H9 (cell line): ENCODE measurements at regions not wholly inside any gene's neighbourhood (a gene's known extent, or its start where the extent isn't known, plus 50 kb on each side); places are given as distances from the start of the nearest gene placed in this dataset.

Experiments used
- DNase-seq: peaks from one replicate; pipeline ENCODE4 v3.0.0-alpha.2; 2017
- H2AFZ ChIP-seq: one replicate; pipeline ENCODE4 v1.6.1; 2013; ENCODE audit warnings: mild to moderate bottlenecking, low read length, control low read depth, moderate library complexity
- H2AK5ac ChIP-seq: 2 replicates; pipeline ENCODE4 v1.6.1; 2013; ENCODE audit warnings: low read length, control low read depth, mixed read lengths; ENCODE audit not compliant: insufficient read length
- H2BK120ac ChIP-seq: one replicate; pipeline ENCODE4 v1.6.1; 2013; ENCODE audit warnings: low read depth, mild to moderate bottlenecking, low read length, control low read depth, inconsistent platforms; ENCODE audit not compliant: poor library complexity, severe bottlenecking
- H2BK12ac ChIP-seq: 2 replicates; pipeline ENCODE4 v1.6.1; 2013; ENCODE audit warnings: low read length, control low read depth, mixed read lengths, low read depth; ENCODE audit not compliant: insufficient read length
- H2BK15ac ChIP-seq: 2 replicates; pipeline ENCODE4 v1.6.1; 2013; ENCODE audit warnings: low read depth, low read length, control low read depth
- H2BK20ac ChIP-seq: one replicate; pipeline ENCODE4 v1.6.1; 2013; ENCODE audit warnings: low read depth, mild to moderate bottlenecking, low read length, control low read depth, inconsistent platforms; ENCODE audit not compliant: poor library complexity, severe bottlenecking
- H2BK5ac ChIP-seq: 2 replicates; pipeline ENCODE4 v1.6.1; 2013; ENCODE audit warnings: low read length, control low read depth, mixed read lengths; ENCODE audit not compliant: insufficient read length
- H3K14ac ChIP-seq: 2 replicates; pipeline ENCODE4 v1.6.1; 2013; ENCODE audit warnings: low read length, control low read depth; ENCODE audit not compliant: insufficient read depth
- H3K18ac ChIP-seq: 2 replicates; pipeline ENCODE4 v1.6.1; 2013; ENCODE audit warnings: low read depth, mild to moderate bottlenecking, mixed read lengths, low read length, control low read depth; ENCODE audit not compliant: insufficient read length
- H3K23ac ChIP-seq: 2 replicates; pipeline ENCODE4 v1.6.1; 2013; ENCODE audit warnings: low read length, control low read depth, mixed read lengths, low read depth; ENCODE audit not compliant: insufficient read length
- H3K23me2 ChIP-seq: 2 replicates; pipeline ENCODE4 v1.6.1; 2013; ENCODE audit warnings: low read depth, mild to moderate bottlenecking, mixed read lengths, low read length, control low read depth; ENCODE audit not compliant: insufficient read length, poor library complexity, severe bottlenecking
- H3K27ac ChIP-seq: 2 replicates; pipeline ENCODE4 v1.5.1; 2013; ENCODE audit warnings: low read length, control low read depth, mixed read lengths, low read depth; ENCODE audit not compliant: insufficient read length
- H3K27me3 ChIP-seq: 2 replicates; pipeline ENCODE4 v1.6.1; 2013; ENCODE audit warnings: low read length, control low read depth, inconsistent platforms; ENCODE audit not compliant: insufficient read depth
- H3K4ac ChIP-seq: 2 replicates; pipeline ENCODE4 v1.6.1; 2013; ENCODE audit warnings: low read depth, mild to moderate bottlenecking, control low read depth, inconsistent platforms, low read length, moderate library complexity
- H3K4me1 ChIP-seq: 2 replicates; pipeline ENCODE4 v1.6.1; 2013; ENCODE audit warnings: low read length, control low read depth, inconsistent platforms; ENCODE audit not compliant: insufficient read depth
- H3K4me2 ChIP-seq: 2 replicates; pipeline ENCODE4 v1.6.1; 2013; ENCODE audit warnings: low read length, control low read depth, mixed read lengths; ENCODE audit not compliant: insufficient read length, insufficient read depth
- H3K56ac ChIP-seq: 2 replicates; pipeline ENCODE4 v1.6.1; 2013; ENCODE audit warnings: low read depth, mild to moderate bottlenecking, mixed read lengths, low read length, control low read depth; ENCODE audit not compliant: insufficient read length
- H3K79me1 ChIP-seq: 2 replicates; pipeline ENCODE4 v1.6.1; 2013; ENCODE audit warnings: low read depth, mild to moderate bottlenecking, moderate library complexity, low read length, control low read depth, inconsistent platforms; ENCODE audit not compliant: insufficient read depth, poor library complexity, severe bottlenecking
- H3K79me2 ChIP-seq: 2 replicates; pipeline ENCODE4 v1.6.1; 2013; ENCODE audit warnings: low read length, control low read depth, inconsistent platforms; ENCODE audit not compliant: insufficient read depth
- H3K9ac ChIP-seq: 2 replicates; pipeline ENCODE4 v1.6.1; 2013; ENCODE audit warnings: low read length, control low read depth, mixed read lengths; ENCODE audit not compliant: insufficient read length; ENCODE audit errors: extremely low read depth
- H3K9me3 ChIP-seq: one replicate; pipeline ENCODE4 v1.6.1; 2013; ENCODE audit warnings: low read depth, low read length, inconsistent platforms; ENCODE audit not compliant: control insufficient read depth
- H3T11ph ChIP-seq: one replicate; pipeline ENCODE4 v1.6.1; 2013; ENCODE audit warnings: mild to moderate bottlenecking, low read length, control low read depth, inconsistent platforms
- H4K20me1 ChIP-seq: one replicate; pipeline ENCODE4 v1.6.1; 2013; ENCODE audit not compliant: control insufficient read depth, insufficient read length, insufficient read depth
- H4K5ac ChIP-seq: 2 replicates; pipeline ENCODE4 v1.6.1; 2013; ENCODE audit warnings: low read depth, mild to moderate bottlenecking, mixed read lengths, low read length, control low read depth; ENCODE audit not compliant: insufficient read length
- H4K8ac ChIP-seq: replicated peaks from 2 replicates; pipeline ENCODE4 v1.6.1; 2013; ENCODE audit warnings: low read length, control low read depth, mixed read lengths, low read depth; ENCODE audit not compliant: insufficient read length
- H4K91ac ChIP-seq: 2 replicates; pipeline ENCODE4 v1.6.1; 2013; ENCODE audit warnings: low read depth, mild to moderate bottlenecking, moderate library complexity, mixed read lengths, low read length, control low read depth; ENCODE audit not compliant: insufficient read length
- H3K27ac Mint-ChIP-seq, 3 experiments: 2 replicates in 2 of 3; 3 replicates in 1 of 3; pipeline ENCODE4 v1.8.0; 2020 to 2021; ENCODE audit warnings: mixed read lengths in 3 of 3, mild to moderate bottlenecking in 1 of 3, moderate library complexity in 1 of 3
- H3K27me3 Mint-ChIP-seq: 2 replicates; pipeline ENCODE4 v1.8.0; 2021; ENCODE audit warnings: low read depth, mild to moderate bottlenecking, moderate library complexity, mixed read lengths
- H3K36me3 Mint-ChIP-seq, 3 experiments: 2 replicates in 2 of 3; 3 replicates in 1 of 3; pipeline ENCODE4 v1.8.0; 2020 to 2021; ENCODE audit warnings: low read depth in 3 of 3, mixed read lengths in 3 of 3; ENCODE audit not compliant: insufficient read depth in 1 of 3
- H3K4me1 Mint-ChIP-seq, 2 experiments: 2 replicates each; pipeline ENCODE4 v1.8.0; 2020; ENCODE audit warnings: mixed read lengths in 2 of 2
- H3K4me3 Mint-ChIP-seq, 2 experiments: 2 replicates in 1 of 2; 3 replicates in 1 of 2; pipeline ENCODE4 v1.8.0; 2020 to 2021; ENCODE audit warnings: mild to moderate bottlenecking in 2 of 2, mixed read lengths in 2 of 2, moderate library complexity in 1 of 2
- H3K9me3 Mint-ChIP-seq, 2 experiments: 2 replicates in 1 of 2; 3 replicates in 1 of 2; pipeline ENCODE4 v1.8.0; 2020; ENCODE audit warnings: mild to moderate bottlenecking in 2 of 2, mixed read lengths in 2 of 2, moderate library complexity in 1 of 2
- WGBS: extraction: QIAGEN DNeasy Blood & Tissue Kit; methylation state at CpG from one replicate; pipeline ENCODE4 v1.1.7; 2013; ENCODE audit warnings: missing lambda C conversion rate, low lambda C conversion rate, mixed read lengths; ENCODE audit not compliant: insufficient read length; ENCODE audit errors: extremely low coverage; 5-methylcytosine and 5-hydroxymethylcytosine counted together
- TF ChIP-seq, protein P1 (sequence below): fragments of 200-600 bp; sonication (generic); conservative IDR thresholded peaks from 3 replicates; pipeline ENCODE4 v1.8.0; 2021; ENCODE audit warnings: antibody characterized with exemption, mild to moderate bottlenecking

DNA sequence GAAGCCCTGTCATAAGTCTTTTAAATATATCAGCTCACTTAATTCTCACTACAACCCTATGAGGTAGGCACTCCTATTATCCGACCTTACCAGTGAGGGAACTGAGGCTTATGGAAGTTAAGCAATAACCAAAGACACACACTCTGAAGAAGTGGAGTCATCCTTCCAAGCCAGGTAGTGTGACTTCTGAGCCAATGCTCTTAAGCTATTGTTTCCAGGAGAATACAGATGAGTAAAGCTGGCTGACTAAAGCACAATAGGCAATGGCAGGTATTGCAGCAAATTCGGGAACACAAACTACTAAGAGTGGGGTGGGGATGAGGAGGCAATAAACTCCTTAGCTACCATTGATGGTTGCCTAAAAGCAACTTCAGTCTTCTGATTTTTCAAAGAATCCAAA lies 81.8 kb upstream of the KIT start:
- H3K27ac Mint-ChIP-seq, result no peak overlapping the region
- H3K9me3 ChIP-seq, result no peaks in the 10 kb centered on the region
- no peaks in the 10 kb centered on the region; the same call in 1 of the 2 replicates for H3K27me3 ChIP-seq
- no peak overlapping the region for H3K4me2 ChIP-seq
- H3K56ac ChIP-seq, result no peak overlapping the region
- no peak overlapping the region for H3K18ac ChIP-seq
- no peaks in the 10 kb centered on the region for H3K36me3 Mint-ChIP-seq
- peaks cover 50% of the 10 kb centered on the region for H3K27me3 Mint-ChIP-seq
- TF ChIP-seq, protein P1, sequence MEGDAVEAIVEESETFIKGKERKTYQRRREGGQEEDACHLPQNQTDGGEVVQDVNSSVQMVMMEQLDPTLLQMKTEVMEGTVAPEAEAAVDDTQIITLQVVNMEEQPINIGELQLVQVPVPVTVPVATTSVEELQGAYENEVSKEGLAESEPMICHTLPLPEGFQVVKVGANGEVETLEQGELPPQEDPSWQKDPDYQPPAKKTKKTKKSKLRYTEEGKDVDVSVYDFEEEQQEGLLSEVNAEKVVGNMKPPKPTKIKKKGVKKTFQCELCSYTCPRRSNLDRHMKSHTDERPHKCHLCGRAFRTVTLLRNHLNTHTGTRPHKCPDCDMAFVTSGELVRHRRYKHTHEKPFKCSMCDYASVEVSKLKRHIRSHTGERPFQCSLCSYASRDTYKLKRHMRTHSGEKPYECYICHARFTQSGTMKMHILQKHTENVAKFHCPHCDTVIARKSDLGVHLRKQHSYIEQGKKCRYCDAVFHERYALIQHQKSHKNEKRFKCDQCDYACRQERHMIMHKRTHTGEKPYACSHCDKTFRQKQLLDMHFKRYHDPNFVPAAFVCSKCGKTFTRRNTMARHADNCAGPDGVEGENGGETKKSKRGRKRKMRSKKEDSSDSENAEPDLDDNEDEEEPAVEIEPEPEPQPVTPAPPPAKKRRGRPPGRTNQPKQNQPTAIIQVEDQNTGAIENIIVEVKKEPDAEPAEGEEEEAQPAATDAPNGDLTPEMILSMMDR, result no peak
- H3K9ac ChIP-seq, result no peak overlapping the region
- H3K79me2 ChIP-seq, result no peaks in the 10 kb centered on the region
- H4K20me1 ChIP-seq, result no peaks in the 10 kb centered on the region
- H3K23ac ChIP-seq, result no peak overlapping the region
- DNase-seq, result no peak
- WGBS, result no CpG with 5 or more reads among the region's 2 CpGs
- no peak overlapping the region for H3K27ac ChIP-seq
- H3K79me1 ChIP-seq, result no peaks in the 10 kb centered on the region
- H2BK15ac ChIP-seq, result no peak overlapping the region
- peaks cover 29 to 34% of the 10 kb centered on the region in 2 experiments for H3K4me1 Mint-ChIP-seq
- no peak overlapping the region for H2BK120ac ChIP-seq
- no peak overlapping the region for H3K4me3 Mint-ChIP-seq
- no peak overlapping the region for H2AFZ ChIP-seq
- H3K9me3 Mint-ChIP-seq, result no peaks in the 10 kb centered on the region; a peak in 2 of 5 replicates
- H4K8ac ChIP-seq, result no peak overlapping the region
- no peak overlapping the region for H2BK5ac ChIP-seq
- H3K14ac ChIP-seq, result no peak overlapping the region
- H2BK12ac ChIP-seq, result no peak overlapping the region
- no peak overlapping the region for H3K4ac ChIP-seq
- H4K91ac ChIP-seq, result no peak overlapping the region
- no peak overlapping the region for H2BK20ac ChIP-seq
- no peaks in the 10 kb centered on the region for H3K23me2 ChIP-seq
- H2AK5ac ChIP-seq, result no peak overlapping the region
- H3T11ph ChIP-seq, result no peak overlapping the region
- no peak overlapping the region for H4K5ac ChIP-seq
- H3K4me1 ChIP-seq, result no peaks in the 10 kb centered on the region; the same call in 1 of the 2 replicates
